ENCODE measurements at regions not wholly inside any gene's neighbourhood (a gene's known extent, or its start where the extent isn't known, plus 50 kb on each side); places are given as distances from the start of the nearest gene placed in this dataset.
"Not testable (repeated sequence)": the region's sequence is repeated elsewhere in the genome, so short reads cannot be mapped to it uniquely, and the experiment has no call there.

GRCh38 chr18:75884728-75885127 is 457.2 kb upstream of the SMIM21 start:
- DNase-seq: no peak

GRCh38 chr18:75880925-75881504 is 453.5 kb upstream of the SMIM21 start:
- no peak for DNase-seq

GRCh38 chr18:75880266-75880665 is 452.8 kb upstream of the SMIM21 start:
- no peak for DNase-seq

- DNase-seq: no peak
These were observed 451.7 kb upstream of the SMIM21 start for GRCh38 chr18:75879196-75879595.

- DNase-seq: no peak
These were observed 448.1 kb upstream of the SMIM21 start for GRCh38 chr18:75875559-75875958.

- DNase-seq: no peak
These were observed 447.0 kb upstream of the SMIM21 start for GRCh38 chr18:75874401-75875089.

- DNase-seq: no peak
These were observed 444.1 kb upstream of the SMIM21 start for GRCh38 chr18:75871596-75871995.

- DNase-seq: no peak
These were observed 441.7 kb upstream of the SMIM21 start for GRCh38 chr18:75869162-75869561.

- DNase-seq: no peak
These were observed 440.5 kb upstream of the SMIM21 start for GRCh38 chr18:75868031-75868430.

GRCh38 chr18:75865639-75866038 is 438.1 kb upstream of the SMIM21 start:
- no peak for DNase-seq

- DNase-seq: no peak
These were observed 437.3 kb upstream of the SMIM21 start for GRCh38 chr18:75864816-75865215.

GRCh38 chr18:75863696-75864095 is 436.2 kb upstream of the SMIM21 start:
- no peak for DNase-seq

GRCh38 chr18:75862458-75862857 is 435.0 kb upstream of the SMIM21 start:
- DNase-seq: no peak

GRCh38 chr18:75860166-75860565 is 432.7 kb upstream of the SMIM21 start:
- no peak for DNase-seq

GRCh38 chr18:75859533-75859932 is 432.0 kb upstream of the SMIM21 start:
- no peak for DNase-seq

- DNase-seq: no peak
These were observed 431.3 kb upstream of the SMIM21 start for GRCh38 chr18:75858754-75859153.

- no peak for DNase-seq
These were observed 430.1 kb upstream of the SMIM21 start for GRCh38 chr18:75857558-75857957.

- no peak for DNase-seq
These were observed 427.3 kb upstream of the SMIM21 start for GRCh38 chr18:75854808-75855207.

GRCh38 chr18:75854174-75854573 is 426.7 kb upstream of the SMIM21 start:
- DNase-seq: no peak

GRCh38 chr18:75846321-75846720 is 418.8 kb upstream of the SMIM21 start:
- DNase-seq: no peak

GRCh38 chr18:75845413-75845812 is 417.9 kb upstream of the SMIM21 start:
- no peak for DNase-seq

GRCh38 chr18:75844146-75844545 is 416.6 kb upstream of the SMIM21 start:
- DNase-seq: no peak

GRCh38 chr18:75840131-75840530 is 412.6 kb upstream of the SMIM21 start:
- DNase-seq: no peak

- DNase-seq: not testable (repeated sequence)
These were observed 412.2 kb upstream of the SMIM21 start for GRCh38 chr18:75839686-75840085.

GRCh38 chr18:75839041-75839440 is 411.5 kb upstream of the SMIM21 start:
- no peak for DNase-seq

All from kidney glomerular epithelial cell (primary cell).